Dedifferentiated amniotic fluid mesenchymal stem cell (primary cell): ENCODE measurements at regions not wholly inside any gene's neighbourhood (a gene's known extent, or its start where the extent isn't known, plus 50 kb on each side); places are given as distances from the start of the nearest gene placed in this dataset.

ENCODE experiments used
- DNase-seq: peaks from one replicate; pipeline ENCODE4 v3.0.0-alpha.2; 2016; ENCODE audit errors: extremely low spot score

GRCh38 chr3:159818399-159818798 is 170.2 kb upstream of the IL12A start:
- DNase-seq = no peak

GRCh38 chr3:159818997-159819500 is 169.6 kb upstream of the IL12A start:
- DNase-seq = no peak

- no peak for DNase-seq
Observed at GRCh38 chr3:159819676-159820075, 169.0 kb upstream of the IL12A start.

- DNase-seq = no peak
Observed at GRCh38 chr3:159821110-159821509, 167.5 kb upstream of the IL12A start.

GRCh38 chr3:159821736-159822135 is 166.9 kb upstream of the IL12A start:
- no peak for DNase-seq

- no peak for DNase-seq
Observed at GRCh38 chr3:159823780-159824179, 164.9 kb upstream of the IL12A start.

GRCh38 chr3:159824333-159824732 is 164.3 kb upstream of the IL12A start:
- DNase-seq = peak; percentile 69

GRCh38 chr3:159825216-159825854 is 163.3 kb upstream of the IL12A start:
- no peak for DNase-seq

- DNase-seq = peak; percentile 72
Observed at GRCh38 chr3:159828542-159828943, 160.1 kb upstream of the IL12A start.

GRCh38 chr3:159829056-159829455 is 159.6 kb upstream of the IL12A start:
- peak; percentile 23 for DNase-seq

GRCh38 chr3:159829539-159830227 is 159.0 kb upstream of the IL12A start:
- DNase-seq = peak; percentile 55

GRCh38 chr3:159830523-159831154 is 158.0 kb upstream of the IL12A start:
- no peak for DNase-seq

- DNase-seq = no peak
Observed at GRCh38 chr3:159831466-159831865, 157.2 kb upstream of the IL12A start.

- DNase-seq = no peak
Observed at GRCh38 chr3:159832024-159832423, 156.6 kb upstream of the IL12A start.

GRCh38 chr3:159835126-159835525 is 153.5 kb upstream of the IL12A start:
- no peak for DNase-seq

GRCh38 chr3:159837725-159838124 is 150.9 kb upstream of the IL12A start:
- DNase-seq = no peak

- DNase-seq = no peak
Observed at GRCh38 chr3:159838938-159839337, 149.7 kb upstream of the IL12A start.

GRCh38 chr3:159839561-159840379 is 148.9 kb upstream of the IL12A start, which contains the start of gene SCHIP1:
SCHIP1 (plus strand) TSS chr3:159839861.
- DNase-seq = no peak

GRCh38 chr3:159840703-159841299 is 147.8 kb upstream of the IL12A start:
- no peak for DNase-seq

- DNase-seq = no peak
Observed at GRCh38 chr3:159841766-159842165, 146.9 kb upstream of the IL12A start.
